Central memory CD8-positive, alpha-beta T cell (primary cell): ENCODE measurements at regions not wholly inside any gene's neighbourhood (a gene's known extent, or its start where the extent isn't known, plus 50 kb on each side); places are given as distances from the start of the nearest gene placed in this dataset.
"Not testable (repeated sequence)": the region's sequence is repeated elsewhere in the genome, so short reads cannot be mapped to it uniquely, and the experiment has no call there.

Source experiments
- ATAC-seq: fragments of 150-1000 bp; cut with Tn5 transposase; replicated peaks from 2 replicates; pipeline ENCODE4 v1.10.0; 2022; ENCODE audit warnings: mild to moderate bottlenecking, moderate FRiP score, moderate number of reproducible peaks; ENCODE audit not compliant: poor library complexity, severe bottlenecking; ENCODE audit errors: extremely low read depth
- DNase-seq, 2 donors: peaks; one replicate each; pipeline ENCODE4 v3.0.0; 2021; ENCODE audit warnings: low spot score in 2 of 2
- H3K27ac Mint-ChIP-seq: one replicate; pipeline ENCODE4 v1.8.0; 2022; ENCODE audit warnings: low read depth, mild to moderate bottlenecking, moderate library complexity, mixed read lengths
- H3K27me3 Mint-ChIP-seq: one replicate; pipeline ENCODE4 v1.8.0; 2022; ENCODE audit warnings: mixed read lengths
- H3K36me3 Mint-ChIP-seq: one replicate; pipeline ENCODE4 v1.8.0; 2022; ENCODE audit warnings: mild to moderate bottlenecking, moderate library complexity, mixed read lengths; ENCODE audit not compliant: insufficient read depth
- H3K4me1 Mint-ChIP-seq: one replicate; pipeline ENCODE4 v1.8.0; 2022; ENCODE audit warnings: mixed read lengths
- H3K4me3 Mint-ChIP-seq: one replicate; pipeline ENCODE4 v1.8.0; 2022; ENCODE audit warnings: mild to moderate bottlenecking, moderate library complexity, mixed read lengths
- H3K9me3 Mint-ChIP-seq: one replicate; pipeline ENCODE4 v1.8.0; 2022; ENCODE audit warnings: mixed read lengths

GRCh38 chrX:101744085-101744484 is 84.4 kb upstream of the ARMCX2 start:
- no peak for DNase-seq
- no peaks in the 10 kb centered on the region for H3K36me3 Mint-ChIP-seq
- ATAC-seq = no peak
- H3K4me1 Mint-ChIP-seq = no peaks in the 10 kb centered on the region
- H3K4me3 Mint-ChIP-seq = no peak overlapping the region
- no peak overlapping the region for H3K27ac Mint-ChIP-seq
- H3K27me3 Mint-ChIP-seq = peaks cover 11% of the 10 kb centered on the region
- no peaks in the 10 kb centered on the region for H3K9me3 Mint-ChIP-seq

DNA sequence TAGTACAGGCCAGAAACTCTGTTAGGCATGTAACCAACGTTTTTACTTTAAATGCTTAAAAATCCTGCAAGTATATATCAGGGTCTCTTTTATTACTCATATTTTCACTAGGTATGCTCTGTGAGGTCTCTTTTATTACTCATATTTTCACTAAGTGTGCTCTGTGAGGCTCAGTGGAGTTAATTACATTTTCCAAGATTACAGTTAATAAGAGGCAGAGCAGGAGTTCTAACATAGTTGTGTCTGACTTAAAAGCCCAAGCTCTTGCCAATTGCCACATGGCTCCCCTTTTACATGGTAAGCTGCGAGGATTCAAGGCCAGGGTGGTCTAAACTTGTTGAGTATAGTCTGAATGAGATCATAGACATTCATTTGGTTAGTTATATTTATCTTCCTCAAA is 81.0 kb upstream of the ARMCX2 start:
- DNase-seq (no peak), ATAC-seq (no peak)
- H3K36me3 Mint-ChIP-seq = no peaks in the 10 kb centered on the region
- H3K27ac Mint-ChIP-seq = no peak overlapping the region
- H3K9me3 Mint-ChIP-seq = no peaks in the 10 kb centered on the region
- peaks cover 11% of the 10 kb centered on the region for H3K27me3 Mint-ChIP-seq
- no peaks in the 10 kb centered on the region for H3K4me1 Mint-ChIP-seq
- no peak overlapping the region for H3K4me3 Mint-ChIP-seq

GRCh38 chrX:101738867-101739266 is 79.2 kb upstream of the ARMCX2 start:
- not testable (repeated sequence) for ATAC-seq, H3K4me1 Mint-ChIP-seq, H3K4me3 Mint-ChIP-seq, H3K9me3 Mint-ChIP-seq, H3K36me3 Mint-ChIP-seq, H3K27me3 Mint-ChIP-seq, H3K27ac Mint-ChIP-seq, DNase-seq

- H3K9me3 Mint-ChIP-seq, H3K27me3 Mint-ChIP-seq, H3K4me1 Mint-ChIP-seq, DNase-seq, H3K36me3 Mint-ChIP-seq, ATAC-seq, H3K27ac Mint-ChIP-seq, H3K4me3 Mint-ChIP-seq: not testable (repeated sequence)
These were observed 78.8 kb upstream of the ARMCX2 start for GRCh38 chrX:101738411-101738810.

DNA sequence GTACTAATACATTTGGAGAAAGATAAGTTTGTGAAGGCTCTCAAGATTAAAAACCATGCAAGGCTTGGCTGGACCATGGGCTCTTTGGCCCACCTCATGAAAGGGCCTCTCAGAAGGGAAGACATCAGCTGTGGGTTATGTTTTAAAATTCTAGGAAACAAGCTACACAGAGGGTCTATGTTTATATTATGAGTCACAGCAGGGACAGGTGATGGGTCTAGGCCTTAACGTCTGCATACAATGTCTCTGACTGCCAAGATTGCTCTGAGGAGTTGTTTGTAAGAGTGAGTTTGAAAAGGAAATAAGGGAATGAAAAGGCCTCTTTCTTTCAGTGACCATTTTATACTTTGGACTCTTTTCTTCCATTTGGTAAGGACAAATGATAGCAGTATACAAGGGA is 77.0 kb upstream of the ARMCX2 start:
- no peak for DNase-seq
- ATAC-seq = no peak
- Mint-ChIP-seq H3K9me3 (no peaks in the 10 kb centered on the region), H3K4me3 (no peak overlapping the region), H3K4me1 (no peaks in the 10 kb centered on the region), H3K27ac (no peak overlapping the region), H3K27me3 (no peaks in the 10 kb centered on the region), H3K36me3 (no peaks in the 10 kb centered on the region)

- Mint-ChIP-seq H3K4me1 (no peaks in the 10 kb centered on the region), H3K27me3 (peaks cover 15% of the 10 kb centered on the region), H3K9me3 (no peaks in the 10 kb centered on the region), H3K27ac (no peak overlapping the region), H3K36me3 (no peaks in the 10 kb centered on the region), H3K4me3 (no peak overlapping the region)
- no peak for DNase-seq
- no peak for ATAC-seq
These were observed 73.2 kb upstream of the ARMCX2 start for GRCh38 chrX:101732870-101733269.

DNA sequence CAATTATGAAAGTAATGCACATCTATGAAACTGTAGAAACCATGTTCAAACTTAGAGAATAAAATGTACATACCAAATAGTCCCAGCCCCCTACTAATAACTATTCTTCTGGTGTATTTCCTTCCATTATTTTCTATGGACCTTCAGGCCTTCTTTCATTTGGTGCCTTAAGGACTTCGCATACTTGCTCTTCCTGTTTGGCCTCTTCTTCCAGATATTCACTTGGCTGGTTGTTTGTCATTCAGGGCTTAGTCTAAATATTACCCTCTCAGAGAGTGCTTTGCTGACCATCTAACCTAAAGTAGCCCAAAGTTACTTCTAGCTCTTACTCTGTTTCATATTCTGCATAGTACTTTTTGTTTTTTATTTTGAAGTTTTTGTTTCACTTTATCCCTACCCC is 70.3 kb upstream of the ARMCX2 start:
- Mint-ChIP-seq H3K4me1 (no peaks in the 10 kb centered on the region), H3K27ac (no peak overlapping the region), H3K9me3 (no peaks in the 10 kb centered on the region), H3K4me3 (no peak overlapping the region), H3K36me3 (no peaks in the 10 kb centered on the region), H3K27me3 (peaks cover 29% of the 10 kb centered on the region)
- ATAC-seq (no peak), DNase-seq (no peak)
